Peyer's patch (tissue), 4 donors: ENCODE measurements at regions not wholly inside any gene's neighbourhood (a gene's known extent, or its start where the extent isn't known, plus 50 kb on each side); places are given as distances from the start of the nearest gene placed in this dataset.

Experiments
- CTCF ChIP-seq, 6 experiments: fragments of 450-650 bp in 4 of 6; fragments of 200-600 bp in 2 of 6; sonication (generic) in 1 of 6; IDR thresholded peaks; one replicate each; pipeline ENCODE4 v1.5.1; 2017 to 2019; ENCODE audit warnings: antibody characterized with exemption in 6 of 6, mild to moderate bottlenecking in 3 of 6, moderate library complexity in 1 of 6
- POLR2A ChIP-seq, 2 donors: fragments of 450-650 bp; IDR thresholded peaks; one replicate each; pipeline ENCODE4 v1.5.1; 2017; ENCODE audit warnings: antibody characterized with exemption in 2 of 2, mild to moderate bottlenecking in 2 of 2, moderate library complexity in 2 of 2

- TF ChIP-seq CTCF (IDR thresholded peaks at IDR 0.05) (no peak), POLR2A (IDR thresholded peaks at IDR 0.05) (no peak)
Measured at GRCh38 chr4:73340917-73341316, 63.2 kb upstream of the ALB start.
